SK-N-SH (cell line): ENCODE measurements at regions not wholly inside any gene's neighbourhood (a gene's known extent, or its start where the extent isn't known, plus 50 kb on each side); places are given as distances from the start of the nearest gene placed in this dataset.

Source experiments
- CTCF ChIA-PET: fragments of 300-600, 350-600 bp; formaldehyde crosslinking; extraction: SDS; loops from one replicate; lab custom pipeline; 2021; lab: Yijun Ruan, JAX
- POLR2A ChIA-PET: fragments of 350-600 bp; sonication (Branson Sonifier 250); formaldehyde crosslinking; extraction: SDS; loops from one replicate; lab custom pipeline; 2020; ENCODE audit warnings: antibody characterized with exemption, inconsistent platforms; lab: Yijun Ruan, JAX
- DNase-seq: peaks from one replicate; pipeline ENCODE4 v3.0.0; 2012
- H2AFZ ChIP-seq: fragments of 200-600 bp; sonication (generic); 2 replicates; pipeline ENCODE4 v1.8.1; 2016; ENCODE audit warnings: antibody characterized with exemption, mild to moderate bottlenecking, low read depth
- H3F3A ChIP-seq: fragments of 200-600 bp; sonication (generic); replicated peaks from 2 replicates; pipeline ENCODE3; 2016; ENCODE audit warnings: antibody characterized with exemption, mild to moderate bottlenecking; ENCODE audit not compliant: insufficient read depth
- H3K27ac ChIP-seq, 2 experiments: fragments of 200-500 bp in 1 of 2; fragments of 200-600 bp in 1 of 2; sonication (Bioruptor generic) in 1 of 2; sonication (generic), shearing (Covaris generic) in 1 of 2; 2 replicates each; pipeline versions ENCODE4 v1.5.1 to v1.6.1; 2014 to 2016; ENCODE audit warnings: low read depth in 2 of 2, inconsistent platforms in 1 of 2, low read length in 1 of 2, mild to moderate bottlenecking in 1 of 2, mixed read lengths in 1 of 2
- H3K27me3 ChIP-seq: fragments of 200-600 bp; sonication (generic), shearing (Covaris generic); 2 replicates; pipeline ENCODE4 v1.6.1; 2016; ENCODE audit warnings: mixed run types; ENCODE audit not compliant: insufficient read depth
- H3K36me3 ChIP-seq, 2 experiments: fragments of 200-500 bp in 1 of 2; fragments of 200-600 bp in 1 of 2; sonication (Bioruptor generic) in 1 of 2; sonication (generic) in 1 of 2; replicated peaks in 1 of 2; 2 replicates each; pipeline versions ENCODE3 to v1.5.1; 2014 to 2016; ENCODE audit warnings: low read length in 1 of 2, mild to moderate bottlenecking in 1 of 2; ENCODE audit not compliant: insufficient read depth in 2 of 2, control insufficient read depth in 1 of 2
- H3K4me1 ChIP-seq, 2 experiments: fragments of 200-500 bp in 1 of 2; fragments of 200-600 bp in 1 of 2; sonication (Bioruptor generic) in 1 of 2; sonication (generic), shearing (Covaris generic) in 1 of 2; 2 replicates each; pipeline versions ENCODE4 v1.5.1 to v1.6.1; 2014 to 2016; ENCODE audit warnings: low read depth in 1 of 2, low read length in 1 of 2, mixed run types in 1 of 2; ENCODE audit not compliant: insufficient read depth in 2 of 2, control insufficient read depth in 1 of 2
- H3K4me2 ChIP-seq: fragments of 200-600 bp; sonication (generic), shearing (Covaris generic); 2 replicates; pipeline ENCODE4 v1.6.1; 2017; ENCODE audit warnings: mixed run types
- H3K4me3 ChIP-seq, 2 experiments: fragments of 200-500 bp in 1 of 2; fragments of 200-600 bp in 1 of 2; sonication (Bioruptor generic) in 1 of 2; sonication (generic), shearing (Covaris generic) in 1 of 2; 2 replicates each; pipeline versions ENCODE4 v1.5.1 to v1.8.1; 2014 to 2016; ENCODE audit warnings: low read depth in 2 of 2, inconsistent platforms in 1 of 2, low read length in 1 of 2, mild to moderate bottlenecking in 1 of 2, mixed read lengths in 1 of 2, moderate library complexity in 1 of 2
- H3K79me2 ChIP-seq: fragments of 200-600 bp; sonication (generic); 2 replicates; pipeline ENCODE4 v1.8.1; 2017; ENCODE audit warnings: mild to moderate bottlenecking; ENCODE audit not compliant: insufficient read depth
- H3K9ac ChIP-seq: fragments of 200-600 bp; sonication (generic); 2 replicates; pipeline ENCODE4 v1.6.1; 2017; ENCODE audit warnings: mixed run types
- H3K9me2 ChIP-seq: fragments of 200-600 bp; sonication (generic); 2 replicates; pipeline ENCODE4 v1.6.1; 2017; ENCODE audit warnings: mixed run types
- H3K9me3 ChIP-seq: fragments of 200-600 bp; sonication (generic); 2 replicates; pipeline ENCODE4 v1.6.1; 2017; ENCODE audit warnings: mixed run types, mild to moderate bottlenecking, moderate library complexity
- H4K20me1 ChIP-seq: fragments of 200-600 bp; sonication (generic); 2 replicates; pipeline ENCODE4 v1.6.1; 2017; ENCODE audit warnings: mild to moderate bottlenecking, mixed run types; ENCODE audit not compliant: insufficient read depth
- FOXM1 ChIP-seq: IDR thresholded peaks from 2 replicates; pipeline ENCODE4 v1.4.0; 2012; ENCODE audit warnings: low read depth, mild to moderate bottlenecking
- GATA2 ChIP-seq: sonication (generic); formaldehyde crosslinking; IDR thresholded peaks from 2 replicates; pipeline ENCODE4 v1.5.0; 2020; ENCODE audit warnings: mild to moderate bottlenecking, missing genetic modification reagents
- MEF2A ChIP-seq: IDR thresholded peaks from 2 replicates; pipeline ENCODE4 v1.4.0; 2012; ENCODE audit warnings: low read depth, borderline replicate concordance
- NFIC ChIP-seq: IDR thresholded peaks from 2 replicates; pipeline ENCODE4 v1.4.0; 2012; ENCODE audit warnings: borderline replicate concordance
- RAD21 ChIP-seq: IDR thresholded peaks from 2 replicates; pipeline ENCODE4 v1.6.1; 2012; ENCODE audit warnings: mild to moderate bottlenecking, low read length
- RCOR1 ChIP-seq: fragments of 150-350 bp; IDR thresholded peaks from 2 replicates; pipeline ENCODE4 v1.6.1; 2017; ENCODE audit warnings: antibody characterized with exemption, low read length
- RXRA ChIP-seq: IDR thresholded peaks from 2 replicates; pipeline ENCODE4 v1.4.0; 2012; ENCODE audit warnings: low read depth, mild to moderate bottlenecking, borderline replicate concordance
- SIN3A ChIP-seq: IDR thresholded peaks from 2 replicates; pipeline ENCODE4 v1.6.1; 2012; ENCODE audit warnings: low read depth, mild to moderate bottlenecking, low read length, moderate library complexity, borderline replicate concordance
- WGBS: methylation state at CpG from one replicate; pipeline ENCODE4 v1.1.6; 2017; ENCODE audit warnings: low lambda C conversion rate; 5-methylcytosine and 5-hydroxymethylcytosine counted together
- TF ChIP-seq, protein P1 (sequence below): IDR thresholded peaks from 2 replicates; pipeline ENCODE4 v1.4.0; 2012; ENCODE audit warnings: low read depth, borderline replicate concordance
- TF ChIP-seq, protein P2 (sequence below): fragments of 150-350 bp; IDR thresholded peaks from 2 replicates; pipeline ENCODE4 v1.6.1; 2016; ENCODE audit warnings: mild to moderate bottlenecking, low read depth, low read length
- TF ChIP-seq, protein P3 (sequence below): fragments of 150-350 bp; IDR thresholded peaks from 2 replicates; pipeline ENCODE4 v1.6.1; 2017; ENCODE audit warnings: antibody characterized with exemption, low read length, low read depth, borderline replicate concordance
- TF ChIP-seq, protein P4 (sequence below): IDR thresholded peaks from 2 replicates; pipeline ENCODE4 v1.6.1; 2012; ENCODE audit warnings: mild to moderate bottlenecking, low read depth, low read length, moderate library complexity

DNA sequence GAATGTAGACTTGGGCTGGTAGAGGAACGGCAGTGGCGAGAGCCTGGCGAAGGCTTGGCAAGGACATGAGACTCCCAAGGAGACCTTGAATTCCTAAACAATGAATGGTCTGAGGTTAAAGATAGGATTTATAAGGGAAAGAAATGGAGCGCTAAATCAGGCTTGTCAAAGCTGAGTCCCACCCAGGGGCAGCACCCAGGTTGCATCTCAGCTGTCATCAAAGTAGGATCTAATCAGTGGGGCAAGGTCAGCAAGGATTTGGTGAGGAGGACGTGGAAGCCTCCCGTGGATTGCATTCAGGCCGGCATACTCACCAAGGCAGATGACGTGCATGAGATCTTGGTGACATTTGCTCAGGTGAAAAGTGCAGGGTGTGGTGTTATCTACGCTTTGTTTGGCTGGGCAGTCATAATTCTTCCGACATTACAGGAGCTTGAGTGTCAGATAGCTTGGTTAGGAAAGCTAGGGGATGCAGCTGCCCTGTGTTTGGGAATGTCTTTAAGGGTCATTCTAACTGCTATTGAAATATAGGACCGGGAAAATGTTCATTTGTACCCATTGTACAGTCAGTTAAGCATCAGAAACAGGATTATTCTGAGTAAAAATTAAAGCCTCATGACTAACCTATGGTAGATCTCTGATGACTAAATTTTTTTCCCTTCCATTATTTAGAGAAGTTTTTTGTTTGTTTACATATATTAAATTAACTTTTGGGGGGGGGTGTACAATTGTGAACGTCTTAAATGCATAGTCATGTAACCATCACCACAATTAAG is 99.4 kb upstream of the TSC22D2 start (continued):
- TF ChIP-seq, protein P1, sequence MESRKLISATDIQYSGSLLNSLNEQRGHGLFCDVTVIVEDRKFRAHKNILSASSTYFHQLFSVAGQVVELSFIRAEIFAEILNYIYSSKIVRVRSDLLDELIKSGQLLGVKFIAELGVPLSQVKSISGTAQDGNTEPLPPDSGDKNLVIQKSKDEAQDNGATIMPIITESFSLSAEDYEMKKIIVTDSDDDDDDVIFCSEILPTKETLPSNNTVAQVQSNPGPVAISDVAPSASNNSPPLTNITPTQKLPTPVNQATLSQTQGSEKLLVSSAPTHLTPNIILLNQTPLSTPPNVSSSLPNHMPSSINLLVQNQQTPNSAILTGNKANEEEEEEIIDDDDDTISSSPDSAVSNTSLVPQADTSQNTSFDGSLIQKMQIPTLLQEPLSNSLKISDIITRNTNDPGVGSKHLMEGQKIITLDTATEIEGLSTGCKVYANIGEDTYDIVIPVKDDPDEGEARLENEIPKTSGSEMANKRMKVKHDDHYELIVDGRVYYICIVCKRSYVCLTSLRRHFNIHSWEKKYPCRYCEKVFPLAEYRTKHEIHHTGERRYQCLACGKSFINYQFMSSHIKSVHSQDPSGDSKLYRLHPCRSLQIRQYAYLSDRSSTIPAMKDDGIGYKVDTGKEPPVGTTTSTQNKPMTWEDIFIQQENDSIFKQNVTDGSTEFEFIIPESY, result no peak
- no peak for TF ChIP-seq GATA2 (CRISPR knock-in tag)
- TF ChIP-seq, protein P2, sequence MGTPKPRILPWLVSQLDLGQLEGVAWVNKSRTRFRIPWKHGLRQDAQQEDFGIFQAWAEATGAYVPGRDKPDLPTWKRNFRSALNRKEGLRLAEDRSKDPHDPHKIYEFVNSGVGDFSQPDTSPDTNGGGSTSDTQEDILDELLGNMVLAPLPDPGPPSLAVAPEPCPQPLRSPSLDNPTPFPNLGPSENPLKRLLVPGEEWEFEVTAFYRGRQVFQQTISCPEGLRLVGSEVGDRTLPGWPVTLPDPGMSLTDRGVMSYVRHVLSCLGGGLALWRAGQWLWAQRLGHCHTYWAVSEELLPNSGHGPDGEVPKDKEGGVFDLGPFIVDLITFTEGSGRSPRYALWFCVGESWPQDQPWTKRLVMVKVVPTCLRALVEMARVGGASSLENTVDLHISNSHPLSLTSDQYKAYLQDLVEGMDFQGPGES, result no peak
- TF ChIP-seq, protein P3, sequence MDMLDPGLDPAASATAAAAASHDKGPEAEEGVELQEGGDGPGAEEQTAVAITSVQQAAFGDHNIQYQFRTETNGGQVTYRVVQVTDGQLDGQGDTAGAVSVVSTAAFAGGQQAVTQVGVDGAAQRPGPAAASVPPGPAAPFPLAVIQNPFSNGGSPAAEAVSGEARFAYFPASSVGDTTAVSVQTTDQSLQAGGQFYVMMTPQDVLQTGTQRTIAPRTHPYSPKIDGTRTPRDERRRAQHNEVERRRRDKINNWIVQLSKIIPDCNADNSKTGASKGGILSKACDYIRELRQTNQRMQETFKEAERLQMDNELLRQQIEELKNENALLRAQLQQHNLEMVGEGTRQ, result no peak
- no peak for TF ChIP-seq FOXM1
- TF ChIP-seq RXRA, result no peak

DNA sequence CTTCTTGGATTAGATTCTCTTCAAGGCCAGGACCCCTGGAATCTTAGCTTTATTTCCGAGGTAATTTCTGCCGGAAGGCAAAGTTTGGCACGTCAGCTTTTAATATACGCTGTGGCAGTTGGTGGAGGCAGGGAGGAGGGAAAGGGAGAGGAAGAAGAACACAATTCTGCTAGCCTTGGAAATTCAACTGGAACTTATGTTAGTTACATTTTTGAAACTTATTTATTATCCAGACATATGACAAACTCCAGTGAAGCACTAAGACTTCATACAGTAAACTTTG is 100.1 kb upstream of the TSC22D2 start:
- H3K79me2 ChIP-seq, result no peaks in the 10 kb centered on the region
- H3K9ac ChIP-seq, result no peak overlapping the region
- H4K20me1 ChIP-seq, result no peaks in the 10 kb centered on the region
- H3K9me3 ChIP-seq, result no peaks in the 10 kb centered on the region
- DNase-seq, result no peak
- H3K4me1 ChIP-seq, result no peaks in the 10 kb centered on the region
- H2AFZ ChIP-seq, result no peak overlapping the region
- H3K9me2 ChIP-seq, result no peaks in the 10 kb centered on the region
- H3F3A ChIP-seq, result no peaks in the 10 kb centered on the region
- H3K36me3 ChIP-seq, result no peaks in the 10 kb centered on the region
- WGBS, result 94% methylated on average over 4 of the region's 4 CpGs
- H3K4me3 ChIP-seq, result no peak overlapping the region
- no peak for TF ChIP-seq GATA2 (CRISPR knock-in tag)
- TF ChIP-seq SIN3A, result no peak
- no peak for TF ChIP-seq MEF2A
- TF ChIP-seq RCOR1, result no peak
- TF ChIP-seq, protein P4, sequence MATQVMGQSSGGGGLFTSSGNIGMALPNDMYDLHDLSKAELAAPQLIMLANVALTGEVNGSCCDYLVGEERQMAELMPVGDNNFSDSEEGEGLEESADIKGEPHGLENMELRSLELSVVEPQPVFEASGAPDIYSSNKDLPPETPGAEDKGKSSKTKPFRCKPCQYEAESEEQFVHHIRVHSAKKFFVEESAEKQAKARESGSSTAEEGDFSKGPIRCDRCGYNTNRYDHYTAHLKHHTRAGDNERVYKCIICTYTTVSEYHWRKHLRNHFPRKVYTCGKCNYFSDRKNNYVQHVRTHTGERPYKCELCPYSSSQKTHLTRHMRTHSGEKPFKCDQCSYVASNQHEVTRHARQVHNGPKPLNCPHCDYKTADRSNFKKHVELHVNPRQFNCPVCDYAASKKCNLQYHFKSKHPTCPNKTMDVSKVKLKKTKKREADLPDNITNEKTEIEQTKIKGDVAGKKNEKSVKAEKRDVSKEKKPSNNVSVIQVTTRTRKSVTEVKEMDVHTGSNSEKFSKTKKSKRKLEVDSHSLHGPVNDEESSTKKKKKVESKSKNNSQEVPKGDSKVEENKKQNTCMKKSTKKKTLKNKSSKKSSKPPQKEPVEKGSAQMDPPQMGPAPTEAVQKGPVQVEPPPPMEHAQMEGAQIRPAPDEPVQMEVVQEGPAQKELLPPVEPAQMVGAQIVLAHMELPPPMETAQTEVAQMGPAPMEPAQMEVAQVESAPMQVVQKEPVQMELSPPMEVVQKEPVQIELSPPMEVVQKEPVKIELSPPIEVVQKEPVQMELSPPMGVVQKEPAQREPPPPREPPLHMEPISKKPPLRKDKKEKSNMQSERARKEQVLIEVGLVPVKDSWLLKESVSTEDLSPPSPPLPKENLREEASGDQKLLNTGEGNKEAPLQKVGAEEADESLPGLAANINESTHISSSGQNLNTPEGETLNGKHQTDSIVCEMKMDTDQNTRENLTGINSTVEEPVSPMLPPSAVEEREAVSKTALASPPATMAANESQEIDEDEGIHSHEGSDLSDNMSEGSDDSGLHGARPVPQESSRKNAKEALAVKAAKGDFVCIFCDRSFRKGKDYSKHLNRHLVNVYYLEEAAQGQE, result no peak
- TF ChIP-seq NFIC, result no peak
- no peak for TF ChIP-seq RAD21
- H3K27ac ChIP-seq, result no peak overlapping the region
- POLR2A ChIA-PET, result no interaction called here
- no peaks in the 10 kb centered on the region for H3K27me3 ChIP-seq
- CTCF ChIA-PET, result interaction anchor here (0.8 to 1.2 kb wide), 2 partner anchors 84 to 88 kb away, joined by 4 read pairs; no protein-coding TSS in a partner anchor
- no peak overlapping the region for H3K4me2 ChIP-seq
